H9 (cell line): ENCODE measurements at regions not wholly inside any gene's neighbourhood (a gene's known extent, or its start where the extent isn't known, plus 50 kb on each side); places are given as distances from the start of the nearest gene placed in this dataset.

Source experiments
- DNase-seq: peaks from one replicate; pipeline ENCODE4 v3.0.0-alpha.2; 2017
- H2AFZ ChIP-seq: one replicate; pipeline ENCODE4 v1.6.1; 2013; ENCODE audit warnings: mild to moderate bottlenecking, low read length, control low read depth, moderate library complexity
- H2AK5ac ChIP-seq: 2 replicates; pipeline ENCODE4 v1.6.1; 2013; ENCODE audit warnings: low read length, control low read depth, mixed read lengths; ENCODE audit not compliant: insufficient read length
- H2BK120ac ChIP-seq: one replicate; pipeline ENCODE4 v1.6.1; 2013; ENCODE audit warnings: low read depth, mild to moderate bottlenecking, low read length, control low read depth, inconsistent platforms; ENCODE audit not compliant: poor library complexity, severe bottlenecking
- H2BK12ac ChIP-seq: 2 replicates; pipeline ENCODE4 v1.6.1; 2013; ENCODE audit warnings: low read length, control low read depth, mixed read lengths, low read depth; ENCODE audit not compliant: insufficient read length
- H2BK15ac ChIP-seq: 2 replicates; pipeline ENCODE4 v1.6.1; 2013; ENCODE audit warnings: low read depth, low read length, control low read depth
- H2BK20ac ChIP-seq: one replicate; pipeline ENCODE4 v1.6.1; 2013; ENCODE audit warnings: low read depth, mild to moderate bottlenecking, low read length, control low read depth, inconsistent platforms; ENCODE audit not compliant: poor library complexity, severe bottlenecking
- H2BK5ac ChIP-seq: 2 replicates; pipeline ENCODE4 v1.6.1; 2013; ENCODE audit warnings: low read length, control low read depth, mixed read lengths; ENCODE audit not compliant: insufficient read length
- H3K14ac ChIP-seq: 2 replicates; pipeline ENCODE4 v1.6.1; 2013; ENCODE audit warnings: low read length, control low read depth; ENCODE audit not compliant: insufficient read depth
- H3K18ac ChIP-seq: 2 replicates; pipeline ENCODE4 v1.6.1; 2013; ENCODE audit warnings: low read depth, mild to moderate bottlenecking, mixed read lengths, low read length, control low read depth; ENCODE audit not compliant: insufficient read length
- H3K23ac ChIP-seq: 2 replicates; pipeline ENCODE4 v1.6.1; 2013; ENCODE audit warnings: low read length, control low read depth, mixed read lengths, low read depth; ENCODE audit not compliant: insufficient read length
- H3K23me2 ChIP-seq: 2 replicates; pipeline ENCODE4 v1.6.1; 2013; ENCODE audit warnings: low read depth, mild to moderate bottlenecking, mixed read lengths, low read length, control low read depth; ENCODE audit not compliant: insufficient read length, poor library complexity, severe bottlenecking
- H3K27ac ChIP-seq: 2 replicates; pipeline ENCODE4 v1.5.1; 2013; ENCODE audit warnings: low read length, control low read depth, mixed read lengths, low read depth; ENCODE audit not compliant: insufficient read length
- H3K27me3 ChIP-seq: 2 replicates; pipeline ENCODE4 v1.6.1; 2013; ENCODE audit warnings: low read length, control low read depth, inconsistent platforms; ENCODE audit not compliant: insufficient read depth
- H3K4ac ChIP-seq: 2 replicates; pipeline ENCODE4 v1.6.1; 2013; ENCODE audit warnings: low read depth, mild to moderate bottlenecking, control low read depth, inconsistent platforms, low read length, moderate library complexity
- H3K4me1 ChIP-seq: 2 replicates; pipeline ENCODE4 v1.6.1; 2013; ENCODE audit warnings: low read length, control low read depth, inconsistent platforms; ENCODE audit not compliant: insufficient read depth
- H3K4me2 ChIP-seq: 2 replicates; pipeline ENCODE4 v1.6.1; 2013; ENCODE audit warnings: low read length, control low read depth, mixed read lengths; ENCODE audit not compliant: insufficient read length, insufficient read depth
- H3K56ac ChIP-seq: 2 replicates; pipeline ENCODE4 v1.6.1; 2013; ENCODE audit warnings: low read depth, mild to moderate bottlenecking, mixed read lengths, low read length, control low read depth; ENCODE audit not compliant: insufficient read length
- H3K79me1 ChIP-seq: 2 replicates; pipeline ENCODE4 v1.6.1; 2013; ENCODE audit warnings: low read depth, mild to moderate bottlenecking, moderate library complexity, low read length, control low read depth, inconsistent platforms; ENCODE audit not compliant: insufficient read depth, poor library complexity, severe bottlenecking
- H3K79me2 ChIP-seq: 2 replicates; pipeline ENCODE4 v1.6.1; 2013; ENCODE audit warnings: low read length, control low read depth, inconsistent platforms; ENCODE audit not compliant: insufficient read depth
- H3K9ac ChIP-seq: 2 replicates; pipeline ENCODE4 v1.6.1; 2013; ENCODE audit warnings: low read length, control low read depth, mixed read lengths; ENCODE audit not compliant: insufficient read length; ENCODE audit errors: extremely low read depth
- H3K9me3 ChIP-seq: one replicate; pipeline ENCODE4 v1.6.1; 2013; ENCODE audit warnings: low read depth, low read length, inconsistent platforms; ENCODE audit not compliant: control insufficient read depth
- H3T11ph ChIP-seq: one replicate; pipeline ENCODE4 v1.6.1; 2013; ENCODE audit warnings: mild to moderate bottlenecking, low read length, control low read depth, inconsistent platforms
- H4K20me1 ChIP-seq: one replicate; pipeline ENCODE4 v1.6.1; 2013; ENCODE audit not compliant: control insufficient read depth, insufficient read length, insufficient read depth
- H4K5ac ChIP-seq: 2 replicates; pipeline ENCODE4 v1.6.1; 2013; ENCODE audit warnings: low read depth, mild to moderate bottlenecking, mixed read lengths, low read length, control low read depth; ENCODE audit not compliant: insufficient read length
- H4K8ac ChIP-seq: replicated peaks from 2 replicates; pipeline ENCODE4 v1.6.1; 2013; ENCODE audit warnings: low read length, control low read depth, mixed read lengths, low read depth; ENCODE audit not compliant: insufficient read length
- H4K91ac ChIP-seq: 2 replicates; pipeline ENCODE4 v1.6.1; 2013; ENCODE audit warnings: low read depth, mild to moderate bottlenecking, moderate library complexity, mixed read lengths, low read length, control low read depth; ENCODE audit not compliant: insufficient read length
- H3K27ac Mint-ChIP-seq, 3 experiments: 2 replicates in 2 of 3; 3 replicates in 1 of 3; pipeline ENCODE4 v1.8.0; 2020 to 2021; ENCODE audit warnings: mixed read lengths in 3 of 3, mild to moderate bottlenecking in 1 of 3, moderate library complexity in 1 of 3
- H3K27me3 Mint-ChIP-seq: 2 replicates; pipeline ENCODE4 v1.8.0; 2021; ENCODE audit warnings: low read depth, mild to moderate bottlenecking, moderate library complexity, mixed read lengths
- H3K36me3 Mint-ChIP-seq, 3 experiments: 2 replicates in 2 of 3; 3 replicates in 1 of 3; pipeline ENCODE4 v1.8.0; 2020 to 2021; ENCODE audit warnings: low read depth in 3 of 3, mixed read lengths in 3 of 3; ENCODE audit not compliant: insufficient read depth in 1 of 3
- H3K4me1 Mint-ChIP-seq, 2 experiments: 2 replicates each; pipeline ENCODE4 v1.8.0; 2020; ENCODE audit warnings: mixed read lengths in 2 of 2
- H3K4me3 Mint-ChIP-seq, 2 experiments: 2 replicates in 1 of 2; 3 replicates in 1 of 2; pipeline ENCODE4 v1.8.0; 2020 to 2021; ENCODE audit warnings: mild to moderate bottlenecking in 2 of 2, mixed read lengths in 2 of 2, moderate library complexity in 1 of 2
- H3K9me3 Mint-ChIP-seq, 2 experiments: 2 replicates in 1 of 2; 3 replicates in 1 of 2; pipeline ENCODE4 v1.8.0; 2020; ENCODE audit warnings: mild to moderate bottlenecking in 2 of 2, mixed read lengths in 2 of 2, moderate library complexity in 1 of 2
- CTCF ChIP-seq: fragments of 200-600 bp; sonication (generic); conservative IDR thresholded peaks from 3 replicates; pipeline ENCODE4 v1.8.0; 2021; ENCODE audit warnings: antibody characterized with exemption, mild to moderate bottlenecking
- WGBS: extraction: QIAGEN DNeasy Blood & Tissue Kit; methylation state at CpG from one replicate; pipeline ENCODE4 v1.1.7; 2013; ENCODE audit warnings: missing lambda C conversion rate, low lambda C conversion rate, mixed read lengths; ENCODE audit not compliant: insufficient read length; ENCODE audit errors: extremely low coverage; 5-methylcytosine and 5-hydroxymethylcytosine counted together

DNA sequence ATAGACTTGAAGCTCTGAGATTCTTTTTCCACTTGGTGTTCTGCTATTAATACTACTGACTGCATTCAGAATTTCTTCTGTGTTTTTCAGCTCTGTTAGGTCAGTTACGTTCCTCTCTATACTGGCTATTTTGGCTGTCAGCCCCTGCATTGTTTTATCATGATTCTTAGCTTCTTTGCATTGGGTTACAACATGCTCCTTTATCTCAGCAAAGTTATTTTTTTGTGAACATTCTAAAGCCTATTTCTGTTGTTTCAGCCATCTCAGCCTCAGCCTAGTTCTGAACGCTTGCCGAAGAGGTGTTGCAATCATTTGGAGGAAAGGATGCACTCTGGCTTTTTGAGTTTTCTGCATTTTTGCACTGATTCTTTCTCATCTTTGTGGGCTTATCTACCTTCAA, 201.5 kb upstream of the GNAI1 start:
- H3K9me3 Mint-ChIP-seq = no peaks in the 10 kb centered on the region
- Histone ChIP-seq H3K56ac (no peak overlapping the region), H3K27ac (no peak overlapping the region), H3K4me1 (no peaks in the 10 kb centered on the region), H2BK15ac (no peak overlapping the region), H3K4me2 (no peak overlapping the region), H4K5ac (no peak overlapping the region), H3K9ac (no peak overlapping the region), H2AK5ac (no peak overlapping the region), H3K18ac (no peak overlapping the region), H4K20me1 (no peaks in the 10 kb centered on the region), H2AFZ (no peak overlapping the region), H3K79me1 (no peaks in the 10 kb centered on the region), H3K4ac (no peak overlapping the region), H2BK20ac (no peak overlapping the region), H2BK5ac (no peak overlapping the region), H2BK12ac (no peak overlapping the region), H4K8ac (no peak overlapping the region), H3K23ac (no peak overlapping the region), H3K27me3 (no peaks in the 10 kb centered on the region), H3K14ac (no peak overlapping the region), H3K79me2 (no peaks in the 10 kb centered on the region), H2BK120ac (no peak overlapping the region), H3K9me3 (no peaks in the 10 kb centered on the region), H3T11ph (no peak overlapping the region), H3K23me2 (no peaks in the 10 kb centered on the region), H4K91ac (no peak overlapping the region)
- no peaks in the 10 kb centered on the region for H3K4me1 Mint-ChIP-seq
- H3K36me3 Mint-ChIP-seq = no peaks in the 10 kb centered on the region
- no CpG with 5 or more reads among the region's 3 CpGs for WGBS
- H3K27ac Mint-ChIP-seq = peak overlapping the region in 1 of 3 experiments; percentile 29; a peak in 1 of 7 replicates
- H3K4me3 Mint-ChIP-seq = no peak overlapping the region
- no peaks in the 10 kb centered on the region for H3K27me3 Mint-ChIP-seq
- no peak for DNase-seq
- TF ChIP-seq CTCF = no peak
